Stimulated activated effector memory CD8-positive, alpha-beta T cell treated with anti-CD3 and anti-CD28 coated beads, Interleukin-12 subunit alpha, Interleukin-12 subunit beta, amount 100 ng/mL, for 72 hours (primary cell): ENCODE measurements at regions not wholly inside any gene's neighbourhood (a gene's known extent, or its start where the extent isn't known, plus 50 kb on each side); places are given as distances from the start of the nearest gene placed in this dataset.
A peak's percentile ranks its signal among the peaks of the same experiment; 100 is the strongest.

Source experiments
- ATAC-seq: fragments of 150-1000 bp; cut with Tn5 transposase; 2 replicates; pipeline ENCODE4 v1.10.0; 2021
- DNase-seq, 2 donors: peaks; one replicate each; pipeline ENCODE4 v3.0.0; 2021 to 2022; ENCODE audit warnings: low spot score in 2 of 2
- H3K27ac Mint-ChIP-seq: one replicate; pipeline ENCODE4 v1.8.0; 2022; ENCODE audit warnings: mild to moderate bottlenecking, mixed read lengths
- H3K36me3 Mint-ChIP-seq: one replicate; pipeline ENCODE4 v1.8.0; 2022; ENCODE audit warnings: mild to moderate bottlenecking, mixed read lengths
- H3K4me1 Mint-ChIP-seq: one replicate; pipeline ENCODE4 v1.8.0; 2022; ENCODE audit warnings: mixed read lengths
- H3K4me3 Mint-ChIP-seq: one replicate; pipeline ENCODE4 v1.8.0; 2022; ENCODE audit warnings: mild to moderate bottlenecking, mixed read lengths
- H3K9me3 Mint-ChIP-seq: one replicate; pipeline ENCODE4 v1.8.0; 2022; ENCODE audit warnings: mixed read lengths

GRCh38 chr16:48105976-48106375 is 49.8 kb downstream of the ABCC12 start:
- Mint-ChIP-seq H3K36me3 (no peaks in the 10 kb centered on the region), H3K9me3 (no peaks in the 10 kb centered on the region)
- no peak for ATAC-seq

DNA sequence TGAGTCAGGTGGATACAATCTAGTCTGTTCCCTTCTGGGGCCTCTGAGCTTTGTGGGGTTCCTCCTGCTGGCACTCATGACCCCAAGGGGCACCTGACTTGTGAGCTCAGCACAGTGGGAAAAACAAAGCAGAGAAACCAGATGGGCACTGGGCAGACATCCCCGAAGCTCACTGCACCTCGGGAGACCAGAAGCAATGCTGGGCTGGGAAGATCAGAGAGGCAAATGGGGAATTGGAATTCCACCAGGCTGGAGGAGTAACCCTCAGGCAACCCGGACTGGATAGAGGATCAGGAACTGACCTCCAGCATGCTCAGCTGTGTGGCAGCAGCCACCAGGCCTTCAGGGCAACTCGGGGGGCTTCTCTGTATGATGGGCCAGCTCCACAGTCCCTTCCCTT is 50.3 kb downstream of the ABCC12 start:
- DNase-seq (no peak), ATAC-seq (no peak)
- Mint-ChIP-seq H3K4me3 (no peak overlapping the region), H3K36me3 (no peaks in the 10 kb centered on the region), H3K4me1 (peaks cover 10% of the 10 kb centered on the region), H3K9me3 (no peaks in the 10 kb centered on the region), H3K27ac (no peak overlapping the region)

More at GRCh38 chr16:48105976-48106375, 49.8 kb downstream of the ABCC12 start:
- Mint-ChIP-seq H3K4me1 (peaks cover 6% of the 10 kb centered on the region), H3K4me3 (no peak overlapping the region), H3K27ac (no peak overlapping the region)
- no peak for DNase-seq

DNA sequence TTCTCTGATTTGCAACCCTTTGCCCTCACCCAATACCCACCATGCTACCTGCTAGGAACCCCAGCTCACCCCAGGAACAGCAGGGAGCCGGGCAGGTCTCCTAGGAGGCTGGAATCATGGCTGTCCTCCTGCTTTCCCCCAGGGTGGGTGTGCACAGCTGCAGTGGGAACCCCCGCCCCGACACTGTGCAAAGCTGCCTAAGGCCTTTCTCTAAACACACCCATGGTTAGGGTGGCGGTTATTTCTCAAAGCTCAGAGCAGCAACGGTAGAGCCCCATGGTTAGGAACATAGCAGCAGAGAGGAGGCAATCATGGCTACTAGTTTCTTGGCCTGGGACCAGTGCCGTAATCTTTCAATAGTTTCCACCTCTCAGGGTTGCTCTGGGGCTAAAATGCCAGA is 52.2 kb downstream of the ABCC12 start:
- DNase-seq = no peak
- Mint-ChIP-seq H3K4me1 (peaks cover 10% of the 10 kb centered on the region), H3K4me3 (no peak overlapping the region), H3K27ac (no peak overlapping the region), H3K36me3 (no peaks in the 10 kb centered on the region), H3K9me3 (no peaks in the 10 kb centered on the region)
- no peak for ATAC-seq

DNA sequence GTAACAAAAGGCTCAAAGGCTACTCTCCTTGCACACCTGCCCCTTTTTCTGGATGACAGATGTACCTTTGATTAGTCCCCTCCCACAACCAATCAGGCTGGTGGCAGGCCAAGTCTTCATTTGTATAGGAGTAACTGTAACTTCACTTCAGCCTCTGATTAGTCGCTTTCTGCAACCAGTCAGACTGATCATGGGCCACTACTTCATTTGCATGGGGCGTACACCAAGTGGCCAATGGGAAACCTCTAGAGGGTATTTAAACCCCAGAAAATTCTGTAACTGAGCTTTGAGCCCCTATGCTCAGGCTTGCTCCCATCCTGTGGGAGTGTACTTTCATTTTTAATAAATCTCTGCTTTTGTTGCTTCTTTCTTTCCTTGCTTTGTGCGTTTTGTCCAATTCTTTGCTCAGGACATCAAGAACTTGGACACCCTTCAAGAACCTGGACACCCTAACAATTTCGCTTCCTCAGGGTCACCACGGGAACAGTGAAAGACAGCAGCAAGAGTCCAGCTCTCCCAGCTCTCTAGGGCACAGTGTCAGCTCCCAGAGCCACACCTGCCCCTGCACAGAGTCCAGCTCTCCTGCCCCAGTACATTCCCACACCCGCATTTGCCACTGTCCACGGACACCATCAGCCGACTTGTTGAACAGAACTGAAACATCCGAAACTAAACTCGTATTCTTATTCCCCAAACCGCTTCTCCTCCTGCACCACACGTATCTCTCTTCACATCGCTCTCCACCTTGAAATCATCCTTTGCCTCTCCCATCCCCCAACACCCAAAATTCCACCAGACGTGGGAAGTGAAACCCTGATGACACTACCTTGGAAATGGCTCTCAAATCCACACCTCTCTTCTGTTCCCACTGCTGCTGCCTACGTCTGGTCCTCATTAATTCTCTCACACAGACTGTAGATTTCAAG is 53.4 kb downstream of the ABCC12 start:
- no peak for ATAC-seq
- Mint-ChIP-seq H3K36me3 (no peaks in the 10 kb centered on the region), H3K27ac (no peak overlapping the region), H3K4me3 (no peak overlapping the region), H3K4me1 (peaks cover 10% of the 10 kb centered on the region), H3K9me3 (no peaks in the 10 kb centered on the region)
- no peak for DNase-seq

DNA sequence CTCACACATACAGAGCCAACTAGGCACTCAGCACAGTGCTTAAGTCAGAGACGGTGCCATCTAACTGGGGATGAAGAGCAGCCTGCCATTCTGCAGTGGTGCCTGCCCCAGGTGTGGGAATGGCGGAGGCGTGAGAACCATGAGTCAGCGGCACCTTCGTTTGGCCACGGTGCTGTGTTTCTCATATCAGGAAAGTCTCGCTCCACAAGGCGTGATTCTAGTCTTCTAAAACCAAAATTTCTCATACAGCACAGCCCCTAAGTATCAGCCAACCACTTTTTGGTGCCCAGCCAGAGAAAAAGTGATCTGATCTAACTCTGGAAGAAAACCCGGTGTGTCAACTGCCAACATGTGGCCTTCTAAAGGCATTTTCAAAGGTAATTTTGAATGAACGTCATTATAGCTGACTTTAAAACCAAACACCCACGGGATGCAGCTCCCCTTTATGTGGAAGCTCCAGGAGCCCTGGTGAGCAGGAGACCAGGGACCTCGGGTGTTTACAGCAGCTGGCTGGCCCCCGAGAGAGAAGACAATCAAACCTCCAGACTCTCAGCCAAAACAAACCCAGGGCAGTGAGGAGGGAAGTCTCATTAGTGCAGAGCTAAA is 54.6 kb downstream of the ABCC12 start:
- peak; percentile 85 for ATAC-seq
- Mint-ChIP-seq H3K27ac (no peak overlapping the region), H3K9me3 (no peaks in the 10 kb centered on the region), H3K36me3 (no peaks in the 10 kb centered on the region), H3K4me1 (peaks cover 10% of the 10 kb centered on the region), H3K4me3 (no peak overlapping the region)
- peak in 1 of 2 donors; percentile 61 for DNase-seq

DNA sequence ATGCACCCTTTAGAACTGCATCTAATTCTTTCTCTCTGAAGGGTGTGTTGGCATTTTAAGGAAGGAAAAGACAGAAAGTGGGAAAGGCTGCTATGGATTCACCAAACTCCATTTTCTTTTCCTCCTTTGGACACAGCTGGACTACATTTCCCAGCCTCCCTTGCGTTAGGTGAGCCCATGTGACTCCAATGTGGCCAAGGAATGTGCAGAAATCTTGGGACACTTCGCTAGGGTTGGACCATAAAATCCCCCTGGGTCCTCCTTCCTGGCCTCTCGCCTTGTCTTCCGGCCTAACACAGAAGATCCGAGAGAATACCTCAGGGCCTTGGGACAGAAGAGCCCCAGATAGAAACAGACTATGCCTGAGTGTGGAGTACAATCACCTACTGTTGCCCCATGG is 56.3 kb downstream of the ABCC12 start:
- DNase-seq (no peak), ATAC-seq (no peak)
- Mint-ChIP-seq H3K9me3 (no peaks in the 10 kb centered on the region), H3K4me1 (peaks cover 10% of the 10 kb centered on the region), H3K4me3 (no peak overlapping the region), H3K27ac (no peak overlapping the region), H3K36me3 (no peaks in the 10 kb centered on the region)

DNA sequence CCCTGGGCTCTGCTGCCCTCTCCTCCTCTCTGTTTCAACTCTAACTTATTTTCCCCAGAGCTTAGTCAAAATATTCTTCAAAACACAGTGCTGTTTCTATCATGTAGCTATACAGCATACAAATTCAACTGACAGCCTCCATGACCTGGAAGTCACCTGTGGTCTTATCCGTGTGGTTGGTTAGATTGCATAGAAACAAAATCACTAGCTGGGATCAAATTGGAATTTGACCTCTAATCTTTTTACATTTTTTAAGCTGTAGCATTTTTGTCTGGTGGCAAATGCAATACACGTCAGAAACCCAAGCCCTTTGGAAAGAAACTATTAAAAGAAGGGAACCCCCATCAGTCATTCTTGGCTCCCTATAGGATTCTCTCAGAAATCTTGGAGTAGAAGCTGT is 57.3 kb downstream of the ABCC12 start:
- DNase-seq = no peak
- Mint-ChIP-seq H3K36me3 (no peaks in the 10 kb centered on the region), H3K4me3 (no peak overlapping the region), H3K27ac (no peak overlapping the region), H3K4me1 (peaks cover 10% of the 10 kb centered on the region), H3K9me3 (no peaks in the 10 kb centered on the region)
- no peak for ATAC-seq

- H3K36me3 Mint-ChIP-seq = no peaks in the 10 kb centered on the region
- H3K27ac Mint-ChIP-seq = no peak overlapping the region
- ATAC-seq (no peak), DNase-seq (no peak)
- H3K9me3 Mint-ChIP-seq = no peaks in the 10 kb centered on the region
- H3K4me1 Mint-ChIP-seq = no peaks in the 10 kb centered on the region
- H3K4me3 Mint-ChIP-seq = no peak overlapping the region
Measured at GRCh38 chr16:48091117-48091516, 64.7 kb downstream of the ABCC12 start.

- Mint-ChIP-seq H3K4me3 (no peak overlapping the region), H3K36me3 (no peaks in the 10 kb centered on the region), H3K9me3 (no peaks in the 10 kb centered on the region), H3K27ac (no peak overlapping the region), H3K4me1 (no peaks in the 10 kb centered on the region)
- DNase-seq = no peak
- ATAC-seq = no peak
Measured at GRCh38 chr16:48089053-48089792, 66.6 kb downstream of the ABCC12 start.

GRCh38 chr16:48087639-48088038 is 68.2 kb downstream of the ABCC12 start:
- Mint-ChIP-seq H3K27ac (no peak overlapping the region), H3K9me3 (no peaks in the 10 kb centered on the region), H3K4me3 (no peak overlapping the region), H3K36me3 (no peaks in the 10 kb centered on the region), H3K4me1 (no peaks in the 10 kb centered on the region)
- ATAC-seq (no peak), DNase-seq (no peak)

- Mint-ChIP-seq H3K36me3 (no peaks in the 10 kb centered on the region), H3K27ac (no peak overlapping the region), H3K4me1 (no peaks in the 10 kb centered on the region), H3K9me3 (no peaks in the 10 kb centered on the region), H3K4me3 (no peak overlapping the region)
- ATAC-seq (peak; percentile 23), DNase-seq (no peak)
Measured at GRCh38 chr16:48086422-48086821, 69.4 kb downstream of the ABCC12 start.

GRCh38 chr16:48085729-48086128 is 70.1 kb downstream of the ABCC12 start:
- no peak for ATAC-seq

DNA sequence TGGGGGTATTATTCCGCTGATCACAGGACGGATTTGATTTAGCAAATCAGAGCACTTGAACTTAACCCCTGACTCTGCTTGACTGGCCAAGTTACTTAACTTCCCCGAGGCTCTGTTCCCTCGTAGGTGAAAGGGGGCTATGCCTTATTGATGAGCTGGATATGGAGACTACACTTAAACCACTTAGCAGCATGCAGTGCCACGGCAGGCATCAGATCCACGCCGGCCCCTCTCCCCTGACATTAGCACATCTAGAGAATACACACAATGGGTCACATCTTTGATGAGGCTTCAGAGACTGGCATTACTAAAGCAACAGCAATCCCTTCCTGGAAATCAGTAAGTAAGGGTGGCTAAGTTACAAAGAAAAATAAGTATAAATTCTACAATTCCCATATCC is 71.0 kb downstream of the ABCC12 start:
- Mint-ChIP-seq H3K4me3 (no peak overlapping the region), H3K9me3 (no peaks in the 10 kb centered on the region), H3K27ac (no peak overlapping the region), H3K4me1 (no peaks in the 10 kb centered on the region), H3K36me3 (no peaks in the 10 kb centered on the region)
- no peak for DNase-seq
- ATAC-seq = no peak

More at GRCh38 chr16:48085729-48086128, 70.1 kb downstream of the ABCC12 start:
- H3K27ac Mint-ChIP-seq = no peak overlapping the region
- no peaks in the 10 kb centered on the region for H3K9me3 Mint-ChIP-seq
- no peak overlapping the region for H3K4me3 Mint-ChIP-seq
- H3K36me3 Mint-ChIP-seq = no peaks in the 10 kb centered on the region
- no peaks in the 10 kb centered on the region for H3K4me1 Mint-ChIP-seq
- no peak for DNase-seq

DNA sequence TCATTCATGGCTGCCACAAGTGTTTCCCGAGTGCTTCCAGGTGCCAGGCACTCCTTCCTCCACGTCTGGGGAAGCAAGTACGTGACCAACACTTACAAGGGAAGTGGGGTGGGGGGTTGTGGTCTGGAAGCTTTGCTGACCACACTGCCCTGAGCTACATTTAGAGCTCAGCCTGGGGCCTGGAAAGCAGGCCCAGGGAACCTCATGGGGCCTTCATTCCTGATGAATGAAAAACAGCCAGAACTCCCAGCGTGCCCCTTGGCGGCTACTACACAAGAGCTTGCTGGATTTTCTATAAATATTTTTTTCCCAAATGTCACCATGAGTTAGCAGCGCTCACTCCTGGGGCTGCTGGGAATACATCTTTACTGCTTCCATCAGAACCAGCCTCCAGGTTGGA is 73.3 kb downstream of the ABCC12 start:
- no peak overlapping the region for H3K4me3 Mint-ChIP-seq
- H3K9me3 Mint-ChIP-seq = no peaks in the 10 kb centered on the region
- DNase-seq (no peak), ATAC-seq (no peak)
- H3K36me3 Mint-ChIP-seq = no peaks in the 10 kb centered on the region
- H3K27ac Mint-ChIP-seq = no peak overlapping the region
- H3K4me1 Mint-ChIP-seq = no peaks in the 10 kb centered on the region

- Mint-ChIP-seq H3K9me3 (no peaks in the 10 kb centered on the region), H3K4me1 (no peaks in the 10 kb centered on the region), H3K27ac (no peak overlapping the region), H3K4me3 (no peak overlapping the region), H3K36me3 (no peaks in the 10 kb centered on the region)
- DNase-seq (no peak), ATAC-seq (no peak)
Measured at GRCh38 chr16:48081656-48082055, 74.1 kb downstream of the ABCC12 start.
